Spinal cord (tissue), 9 donors: ENCODE measurements at regions not wholly inside any gene's neighbourhood (a gene's known extent, or its start where the extent isn't known, plus 50 kb on each side); places are given as distances from the start of the nearest gene placed in this dataset.

Source experiments
- DNase-seq, 6 donors: peaks; one replicate each; pipeline versions ENCODE4 v3.0.0 to v3.0.0-alpha.2; 2013 to 2015; ENCODE audit warnings: low spot score in 6 of 6, low read depth in 4 of 6
- H3K27ac ChIP-seq: one replicate; pipeline ENCODE4 v1.5.1; 2013; ENCODE audit warnings: low read depth, low read length, control low read depth
- H3K27me3 ChIP-seq: one replicate; pipeline ENCODE4 v1.6.1; 2013; ENCODE audit warnings: low read length; ENCODE audit not compliant: control insufficient read depth, insufficient read depth
- H3K36me3 ChIP-seq: one replicate; pipeline ENCODE4 v1.6.1; 2013; ENCODE audit warnings: low read length; ENCODE audit not compliant: control insufficient read depth, insufficient read depth
- H3K4me1 ChIP-seq: one replicate; pipeline ENCODE4 v1.6.1; 2013; ENCODE audit warnings: low read length; ENCODE audit not compliant: control insufficient read depth, insufficient read depth
- H3K4me3 ChIP-seq: one replicate; pipeline ENCODE4 v1.5.1; 2013; ENCODE audit warnings: low read depth, low read length, control low read depth
- H3K9me3 ChIP-seq: one replicate; pipeline ENCODE4 v1.6.1; 2013; ENCODE audit warnings: low read length; ENCODE audit not compliant: control insufficient read depth, insufficient read depth
- WGBS: methylation state at CpG from one replicate; pipeline ENCODE4 v1.1.5; 2013; ENCODE audit warnings: missing lambda C conversion rate; ENCODE audit not compliant: insufficient coverage; 5-methylcytosine and 5-hydroxymethylcytosine counted together
- donor health status: healthy.

DNA sequence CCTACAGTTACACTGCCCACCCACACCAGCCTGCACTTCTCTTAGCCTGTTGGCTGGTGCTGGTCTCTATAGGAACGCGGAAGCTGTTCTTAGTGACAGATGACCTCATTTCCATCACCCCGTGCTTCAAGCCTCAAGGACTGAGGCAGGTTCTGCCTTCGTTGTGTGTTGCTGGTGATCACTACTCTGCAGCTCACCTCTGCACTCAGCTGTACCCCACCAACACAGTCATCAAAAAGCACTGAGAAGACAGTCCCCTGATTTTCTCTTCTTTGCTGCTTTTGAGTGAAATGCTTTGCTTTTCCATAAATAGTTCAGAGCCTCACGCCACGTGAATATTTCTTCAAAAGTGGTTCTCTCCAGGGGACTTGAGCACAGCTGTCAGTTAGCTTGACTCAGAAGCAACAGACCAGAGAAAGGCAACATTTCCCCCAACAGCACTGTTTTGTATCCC is 225.7 kb upstream of the CCDC150 start:
- H3K4me1 ChIP-seq = peaks cover 3% of the 10 kb centered on the region
- H3K9me3 ChIP-seq = no peaks in the 10 kb centered on the region
- no peak overlapping the region for H3K27ac ChIP-seq
- no peak overlapping the region for H3K4me3 ChIP-seq
- WGBS = 55% methylated on average over 4 of the region's 6 CpGs
- H3K27me3 ChIP-seq = no peaks in the 10 kb centered on the region
- DNase-seq = peak in 2 of 6 donors; percentile 37 to 38
- no peaks in the 10 kb centered on the region for H3K36me3 ChIP-seq

DNA sequence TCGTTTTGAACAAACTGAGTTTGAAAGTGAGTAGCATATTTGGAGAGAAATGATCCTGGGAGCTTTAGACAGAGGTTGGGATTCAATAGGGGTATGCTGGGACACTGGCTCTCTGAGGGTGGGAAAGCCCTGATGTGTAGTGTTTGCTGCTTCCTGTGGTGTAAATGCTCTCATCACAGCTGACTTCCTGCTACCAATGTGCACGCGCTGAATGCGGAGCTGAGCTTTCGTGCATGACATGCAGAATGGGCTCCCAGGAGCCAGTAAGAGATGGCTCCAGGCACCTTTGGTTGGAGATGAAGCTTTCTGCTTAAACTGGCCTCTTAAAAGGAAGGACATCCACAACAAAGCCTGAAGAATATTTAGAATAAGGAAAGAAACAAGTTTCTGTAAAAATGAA is 224.1 kb upstream of the CCDC150 start:
- no peak overlapping the region for H3K27ac ChIP-seq
- H3K27me3 ChIP-seq = no peaks in the 10 kb centered on the region
- H3K4me3 ChIP-seq = no peak overlapping the region
- no peaks in the 10 kb centered on the region for H3K9me3 ChIP-seq
- WGBS = 67% methylated on average over 1 of the region's 5 CpGs
- no peak for DNase-seq
- H3K36me3 ChIP-seq = no peaks in the 10 kb centered on the region
- peaks cover 3% of the 10 kb centered on the region for H3K4me1 ChIP-seq

DNA sequence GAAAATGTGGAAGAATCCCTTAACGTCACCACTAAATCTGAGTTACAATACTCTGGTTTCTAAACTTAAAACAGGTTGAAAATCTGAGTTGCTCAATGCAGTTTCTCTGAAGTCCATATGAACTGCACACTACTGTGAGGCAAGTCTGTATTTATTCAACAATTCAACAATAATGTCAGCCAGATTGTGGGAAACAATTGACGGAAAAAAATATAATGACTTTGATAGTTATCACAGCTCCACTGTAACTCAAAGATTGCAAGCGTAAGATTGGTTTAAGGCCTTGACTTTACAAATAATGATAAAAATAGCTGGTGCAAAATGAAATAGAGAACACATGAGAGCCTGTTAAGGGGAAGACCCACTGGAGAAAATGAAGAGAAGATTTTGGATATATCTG is 219.4 kb upstream of the CCDC150 start:
- WGBS = no CpG with 5 or more reads among the region's 3 CpGs
- no peaks in the 10 kb centered on the region for H3K27me3 ChIP-seq
- H3K4me3 ChIP-seq = no peak overlapping the region
- no peak overlapping the region for H3K27ac ChIP-seq
- no peaks in the 10 kb centered on the region for H3K36me3 ChIP-seq
- no peaks in the 10 kb centered on the region for H3K4me1 ChIP-seq
- H3K9me3 ChIP-seq = no peaks in the 10 kb centered on the region
- DNase-seq = no peak

GRCh38 chr2:196421880-196422279 is 217.6 kb upstream of the CCDC150 start:
- 100% methylated on average over 2 of the region's 3 CpGs for WGBS
- H3K9me3 ChIP-seq = no peaks in the 10 kb centered on the region
- no peak overlapping the region for H3K4me3 ChIP-seq
- H3K36me3 ChIP-seq = no peaks in the 10 kb centered on the region
- H3K27me3 ChIP-seq = no peaks in the 10 kb centered on the region
- H3K27ac ChIP-seq = no peak overlapping the region
- H3K4me1 ChIP-seq = no peaks in the 10 kb centered on the region
- DNase-seq = no peak

DNA sequence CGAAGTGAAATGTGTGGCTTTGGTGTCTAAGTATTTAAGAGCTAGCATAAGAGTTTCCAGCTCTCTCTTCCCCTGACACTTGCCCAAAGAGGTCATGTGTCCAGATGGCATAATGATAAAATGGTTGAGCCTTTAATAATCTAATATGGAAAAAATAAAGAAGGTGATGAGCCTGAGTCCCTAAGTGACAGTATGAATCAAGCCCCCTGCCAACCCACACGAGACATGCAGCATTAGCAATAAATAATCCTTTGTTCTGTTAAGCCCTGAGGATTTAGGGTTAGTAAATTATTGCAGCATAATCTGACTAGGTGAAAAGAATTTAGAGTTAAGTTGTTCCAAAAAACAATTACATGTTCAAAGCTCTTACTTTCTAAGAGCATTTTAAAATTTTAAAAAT is 217.2 kb upstream of the CCDC150 start:
- no peak for DNase-seq
- no peaks in the 10 kb centered on the region for H3K27me3 ChIP-seq
- no CpG with 5 or more reads among the region's 2 CpGs for WGBS
- H3K4me3 ChIP-seq = no peak overlapping the region
- H3K36me3 ChIP-seq = no peaks in the 10 kb centered on the region
- no peaks in the 10 kb centered on the region for H3K4me1 ChIP-seq
- no peak overlapping the region for H3K27ac ChIP-seq
- no peaks in the 10 kb centered on the region for H3K9me3 ChIP-seq

GRCh38 chr2:196426122-196426521 is 213.4 kb upstream of the CCDC150 start:
- Histone ChIP-seq H3K27ac (no peak overlapping the region), H3K9me3 (peaks cover 1% of the 10 kb centered on the region), H3K4me3 (no peak overlapping the region), H3K36me3 (no peaks in the 10 kb centered on the region), H3K27me3 (no peaks in the 10 kb centered on the region), H3K4me1 (no peaks in the 10 kb centered on the region)
- no CpG with 5 or more reads among the region's 1 CpG for WGBS
- no peak for DNase-seq

- Histone ChIP-seq H3K4me3 (no peak overlapping the region), H3K9me3 (peaks cover 1% of the 10 kb centered on the region), H3K27ac (no peak overlapping the region), H3K36me3 (peaks cover 1% of the 10 kb centered on the region), H3K27me3 (no peaks in the 10 kb centered on the region), H3K4me1 (no peaks in the 10 kb centered on the region)
- WGBS = 0% methylated on average over 2 of the region's 2 CpGs
- no peak for DNase-seq
Observed at GRCh38 chr2:196427986-196428634, 211.4 kb upstream of the CCDC150 start.

DNA sequence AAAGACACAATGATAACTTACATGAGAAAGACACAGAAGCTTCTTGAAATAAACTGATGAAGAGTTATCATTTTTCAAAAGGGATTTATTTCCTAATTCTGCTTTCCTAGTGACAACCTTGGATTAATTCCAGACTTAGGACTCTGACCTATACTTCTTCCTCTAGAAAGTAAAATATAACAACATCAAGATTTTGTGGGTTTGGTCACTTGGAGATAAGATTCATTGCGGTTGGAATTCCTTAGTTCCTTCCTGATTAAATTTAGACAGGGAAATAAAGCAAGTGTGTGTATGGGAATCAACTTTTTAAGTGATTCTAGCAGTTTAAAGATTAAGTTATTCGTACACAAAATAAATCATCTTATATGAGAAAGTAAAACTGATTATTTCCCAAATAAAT is 208.4 kb upstream of the CCDC150 start:
- Histone ChIP-seq H3K36me3 (peaks cover 3% of the 10 kb centered on the region), H3K27ac (no peak overlapping the region), H3K4me3 (no peak overlapping the region), H3K27me3 (no peaks in the 10 kb centered on the region), H3K4me1 (no peaks in the 10 kb centered on the region), H3K9me3 (peaks cover 1% of the 10 kb centered on the region)
- WGBS = no CpG with 5 or more reads among the region's 2 CpGs
- DNase-seq = no peak

DNA sequence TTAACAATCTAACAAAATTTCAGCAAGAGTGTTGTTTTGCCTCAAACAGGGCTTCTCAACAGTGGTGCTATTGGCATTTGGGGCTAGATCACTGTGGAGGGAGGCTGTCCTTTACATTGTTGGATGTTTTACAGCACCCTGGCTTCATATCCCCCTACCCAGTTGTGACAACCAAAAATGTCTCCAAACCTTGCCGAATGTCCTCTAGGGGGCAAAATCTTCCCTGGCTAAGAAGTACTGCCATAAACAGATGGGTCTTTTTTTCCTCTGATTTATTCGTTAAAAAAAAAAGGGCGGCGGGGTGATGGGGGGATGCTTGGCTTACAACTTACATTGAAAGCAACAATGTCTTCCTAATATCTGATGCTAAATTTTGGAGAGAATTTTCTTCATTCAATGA is 207.6 kb upstream of the CCDC150 start:
- WGBS = no CpG with 5 or more reads among the region's 4 CpGs
- H3K9me3 ChIP-seq = peaks cover 1% of the 10 kb centered on the region
- H3K27ac ChIP-seq = no peak overlapping the region
- no peaks in the 10 kb centered on the region for H3K27me3 ChIP-seq
- H3K36me3 ChIP-seq = peaks cover 3% of the 10 kb centered on the region
- no peaks in the 10 kb centered on the region for H3K4me1 ChIP-seq
- DNase-seq = peak in 2 of 6 donors; percentile 36 to 38
- H3K4me3 ChIP-seq = no peak overlapping the region

DNA sequence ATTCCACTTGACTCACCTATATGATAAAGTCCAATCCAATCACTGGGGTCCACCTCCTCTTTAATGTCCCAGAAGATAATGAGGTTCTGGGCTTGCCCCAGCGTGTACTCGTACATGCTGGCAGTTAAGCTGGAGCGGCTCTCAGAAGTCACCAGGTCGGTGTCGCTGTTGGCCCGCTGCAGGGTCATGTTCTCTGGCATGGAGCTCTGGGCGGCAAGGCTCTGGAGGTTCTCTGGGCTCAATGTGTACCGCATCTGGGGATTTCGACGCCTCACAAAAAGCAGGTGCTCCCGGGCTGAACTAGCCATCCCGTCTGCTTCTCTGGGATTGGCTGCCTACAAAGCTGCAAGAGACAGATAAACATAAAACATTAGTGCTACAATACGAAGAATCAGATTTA is 206.4 kb upstream of the CCDC150 start:
- Histone ChIP-seq H3K4me3 (no peak overlapping the region), H3K9me3 (no peaks in the 10 kb centered on the region), H3K36me3 (peaks cover 3% of the 10 kb centered on the region), H3K4me1 (no peaks in the 10 kb centered on the region), H3K27me3 (no peaks in the 10 kb centered on the region), H3K27ac (no peak overlapping the region)
- DNase-seq = no peak
- WGBS = 97% methylated on average over 12 of the region's 13 CpGs
